ENCODE measurements at regions not wholly inside any gene's neighbourhood (a gene's known extent, or its start where the extent isn't known, plus 50 kb on each side); places are given as distances from the start of the nearest gene placed in this dataset.
"Not testable (repeated sequence)": the region's sequence is repeated elsewhere in the genome, so short reads cannot be mapped to it uniquely, and the experiment has no call there.

DNA sequence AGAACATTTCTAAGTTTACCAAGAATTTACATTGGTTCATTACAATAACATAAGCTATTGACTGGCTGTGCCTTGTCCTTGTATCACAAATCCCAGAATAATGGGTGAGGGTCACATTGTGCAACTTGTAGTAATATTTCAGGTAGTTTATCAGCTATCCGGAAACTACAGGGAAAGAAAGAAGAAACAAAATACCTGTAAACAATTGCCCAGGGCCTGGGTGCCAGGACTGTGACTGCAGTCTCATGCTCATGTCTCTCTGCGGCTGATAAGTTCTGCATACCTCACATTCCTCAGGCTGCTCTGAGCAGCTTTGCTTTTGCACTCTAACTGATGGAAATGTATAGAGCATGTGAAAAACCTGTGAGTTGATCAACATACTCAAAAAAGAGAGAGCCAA lies 131.8 kb upstream of the TRIM24 start:
- Mint-ChIP-seq H3K27ac (ENCODE audit: unreplicated experiment) (no peak overlapping the region), H3K9me3 (ENCODE audit: unreplicated experiment) (peaks cover 8% of the 10 kb centered on the region), H3K36me3 (ENCODE audit: unreplicated experiment) (peaks cover 36% of the 10 kb centered on the region), H3K4me3 (ENCODE audit: unreplicated experiment) (no peak overlapping the region), H3K27me3 (ENCODE audit: unreplicated experiment) (no peaks in the 10 kb centered on the region), H3K4me1 (ENCODE audit: low read depth, unreplicated experiment) (no peaks in the 10 kb centered on the region)
- TF ChIP-seq, protein P1, sequence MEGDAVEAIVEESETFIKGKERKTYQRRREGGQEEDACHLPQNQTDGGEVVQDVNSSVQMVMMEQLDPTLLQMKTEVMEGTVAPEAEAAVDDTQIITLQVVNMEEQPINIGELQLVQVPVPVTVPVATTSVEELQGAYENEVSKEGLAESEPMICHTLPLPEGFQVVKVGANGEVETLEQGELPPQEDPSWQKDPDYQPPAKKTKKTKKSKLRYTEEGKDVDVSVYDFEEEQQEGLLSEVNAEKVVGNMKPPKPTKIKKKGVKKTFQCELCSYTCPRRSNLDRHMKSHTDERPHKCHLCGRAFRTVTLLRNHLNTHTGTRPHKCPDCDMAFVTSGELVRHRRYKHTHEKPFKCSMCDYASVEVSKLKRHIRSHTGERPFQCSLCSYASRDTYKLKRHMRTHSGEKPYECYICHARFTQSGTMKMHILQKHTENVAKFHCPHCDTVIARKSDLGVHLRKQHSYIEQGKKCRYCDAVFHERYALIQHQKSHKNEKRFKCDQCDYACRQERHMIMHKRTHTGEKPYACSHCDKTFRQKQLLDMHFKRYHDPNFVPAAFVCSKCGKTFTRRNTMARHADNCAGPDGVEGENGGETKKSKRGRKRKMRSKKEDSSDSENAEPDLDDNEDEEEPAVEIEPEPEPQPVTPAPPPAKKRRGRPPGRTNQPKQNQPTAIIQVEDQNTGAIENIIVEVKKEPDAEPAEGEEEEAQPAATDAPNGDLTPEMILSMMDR (IDR thresholded peaks at IDR 0.05; ENCODE audit: partially characterized antibody, unreplicated experiment) = no peak
- no peak for DNase-seq

DNA sequence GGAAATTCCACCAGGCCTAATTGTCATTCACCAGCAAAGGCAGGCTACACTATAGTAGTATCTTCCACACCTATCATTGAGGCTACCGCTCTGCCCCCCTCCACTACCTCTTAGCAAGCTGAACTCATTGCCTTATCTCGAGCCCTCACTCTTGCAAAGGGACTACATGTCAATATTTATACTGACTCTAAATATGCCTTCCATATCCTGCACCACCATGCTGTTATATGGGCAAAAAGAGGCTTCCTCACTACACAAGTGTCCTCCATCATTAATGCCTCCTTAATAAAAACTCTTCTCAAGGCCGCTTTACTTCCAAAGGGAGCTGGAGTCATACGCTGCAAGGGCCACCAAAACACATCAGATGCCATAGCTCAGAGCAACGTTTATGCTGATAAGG lies 127.2 kb upstream of the TRIM24 start:
- not testable (repeated sequence) for H3K4me3 Mint-ChIP-seq (ENCODE audit: unreplicated experiment)

DNA sequence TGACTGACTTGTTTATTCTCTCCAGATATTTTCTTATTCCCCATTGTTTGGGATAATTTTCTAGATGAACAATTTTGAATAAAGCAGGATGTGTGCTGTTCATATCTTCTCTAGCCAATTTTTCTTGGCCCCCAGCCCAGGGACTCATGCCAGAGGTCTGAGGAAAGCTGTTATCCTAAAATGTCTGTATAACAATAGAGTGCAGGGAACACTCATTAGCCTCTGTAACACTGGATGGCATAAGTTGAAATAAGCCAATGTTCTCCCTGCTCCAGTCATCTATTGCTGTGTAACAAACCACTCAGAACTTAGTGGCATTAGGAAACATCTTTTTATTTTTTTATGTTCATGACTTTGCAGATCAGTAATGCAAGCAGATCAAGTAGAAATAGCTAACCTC lies 121.7 kb upstream of the TRIM24 start:
- peaks cover 10% of the 10 kb centered on the region for H3K9me3 Mint-ChIP-seq (ENCODE audit: unreplicated experiment)
- TF ChIP-seq, protein P1 (IDR thresholded peaks at IDR 0.05; ENCODE audit: partially characterized antibody, unreplicated experiment) = no peak
- H3K36me3 Mint-ChIP-seq (ENCODE audit: unreplicated experiment) = peaks cover 26% of the 10 kb centered on the region

More for the DNA sequence above, 127.2 kb upstream of the TRIM24 start:
- H3K4me1 Mint-ChIP-seq (ENCODE audit: low read depth, unreplicated experiment); H3K27me3 Mint-ChIP-seq (ENCODE audit: unreplicated experiment); H3K27ac Mint-ChIP-seq (ENCODE audit: unreplicated experiment); DNase-seq: not testable (repeated sequence)
- Mint-ChIP-seq H3K36me3 (ENCODE audit: unreplicated experiment) (peaks cover 26% of the 10 kb centered on the region), H3K9me3 (ENCODE audit: unreplicated experiment) (peaks cover 10% of the 10 kb centered on the region)

DNA sequence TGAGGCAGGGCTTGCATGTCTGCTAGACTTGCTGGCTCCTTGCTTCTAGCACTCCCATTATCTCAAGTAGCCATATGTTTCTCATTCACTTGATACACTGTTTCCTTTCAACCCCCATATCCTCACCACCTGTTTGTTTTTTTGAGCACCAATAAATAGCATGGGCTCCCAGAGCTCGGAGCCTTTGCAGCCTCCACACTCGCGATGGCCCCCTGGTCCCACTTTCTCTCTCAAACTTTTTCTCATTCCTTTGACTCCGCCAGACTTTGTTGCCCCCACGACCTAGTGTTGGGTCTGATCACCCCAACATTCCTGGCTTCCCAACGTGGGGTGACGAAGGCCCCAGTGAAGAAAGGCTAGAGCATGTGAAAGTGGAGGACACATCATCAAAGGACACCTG lies 120.8 kb upstream of the TRIM24 start:
- not testable (repeated sequence) for H3K4me1 Mint-ChIP-seq (ENCODE audit: low read depth, unreplicated experiment); H3K4me3 Mint-ChIP-seq (ENCODE audit: unreplicated experiment); H3K9me3 Mint-ChIP-seq (ENCODE audit: unreplicated experiment); H3K27ac Mint-ChIP-seq (ENCODE audit: unreplicated experiment); H3K27me3 Mint-ChIP-seq (ENCODE audit: unreplicated experiment); DNase-seq
- peaks cover 30% of the 10 kb centered on the region for H3K36me3 Mint-ChIP-seq (ENCODE audit: unreplicated experiment)

More for the DNA sequence above, 121.7 kb upstream of the TRIM24 start:
- no peak for DNase-seq
- Mint-ChIP-seq H3K27ac (ENCODE audit: unreplicated experiment) (no peak overlapping the region), H3K27me3 (ENCODE audit: unreplicated experiment) (no peaks in the 10 kb centered on the region), H3K4me3 (ENCODE audit: unreplicated experiment) (no peak overlapping the region), H3K4me1 (ENCODE audit: low read depth, unreplicated experiment) (no peaks in the 10 kb centered on the region)

DNA sequence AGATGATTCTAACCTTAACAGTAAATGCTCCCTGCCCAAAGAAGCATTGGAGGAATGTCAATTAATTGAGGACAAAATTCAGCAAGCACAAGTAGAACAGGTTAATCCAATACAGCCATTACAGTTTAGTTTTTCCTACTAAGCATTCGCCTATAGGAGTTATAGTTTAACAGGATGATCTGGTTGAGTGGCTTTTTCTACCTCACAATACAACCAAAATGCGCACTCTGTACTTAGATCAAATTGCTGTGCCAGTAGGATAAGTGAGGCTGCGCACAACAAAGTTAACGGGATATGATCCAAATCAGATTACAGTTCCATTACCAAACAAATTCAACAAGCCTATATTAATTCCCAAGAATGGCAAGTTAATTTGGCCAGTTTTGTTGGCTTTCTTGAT lies 117.1 kb upstream of the TRIM24 start:
- TF ChIP-seq, protein P1 (IDR thresholded peaks at IDR 0.05; ENCODE audit: partially characterized antibody, unreplicated experiment) = no peak
- Mint-ChIP-seq H3K4me3 (ENCODE audit: unreplicated experiment) (no peak overlapping the region), H3K27me3 (ENCODE audit: unreplicated experiment) (no peaks in the 10 kb centered on the region), H3K9me3 (ENCODE audit: unreplicated experiment) (peaks cover 11% of the 10 kb centered on the region), H3K36me3 (ENCODE audit: unreplicated experiment) (peaks cover 44% of the 10 kb centered on the region), H3K4me1 (ENCODE audit: low read depth, unreplicated experiment) (no peaks in the 10 kb centered on the region), H3K27ac (ENCODE audit: unreplicated experiment) (no peak overlapping the region)
- DNase-seq = no peak

DNA sequence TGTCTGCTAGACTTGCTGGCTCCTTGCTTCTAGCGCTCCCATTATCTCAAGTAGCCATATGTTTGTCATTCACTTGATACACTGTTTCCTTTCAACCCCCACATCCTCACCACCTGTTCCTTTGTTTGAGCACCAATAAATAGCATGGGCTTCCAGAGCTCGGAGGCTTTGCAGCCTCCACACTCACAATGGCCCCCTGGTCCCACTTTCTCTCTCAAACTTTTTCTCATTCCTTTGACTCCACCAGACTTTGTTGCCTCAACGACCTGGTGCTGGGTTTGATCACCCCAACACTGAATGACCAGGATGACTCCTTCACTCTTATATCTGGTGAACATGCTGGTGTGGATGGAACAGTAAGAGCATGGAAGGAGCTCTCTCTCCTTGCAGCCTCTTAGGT lies 114.5 kb upstream of the TRIM24 start:
- no peak overlapping the region for H3K27ac Mint-ChIP-seq (ENCODE audit: unreplicated experiment)
- peaks cover 28% of the 10 kb centered on the region for H3K36me3 Mint-ChIP-seq (ENCODE audit: unreplicated experiment)
- TF ChIP-seq, protein P1 (IDR thresholded peaks at IDR 0.05; ENCODE audit: partially characterized antibody, unreplicated experiment) = no peak
- peaks cover 5% of the 10 kb centered on the region for H3K9me3 Mint-ChIP-seq (ENCODE audit: unreplicated experiment)
- peaks cover 3% of the 10 kb centered on the region for H3K27me3 Mint-ChIP-seq (ENCODE audit: unreplicated experiment)
- no peak for DNase-seq
- H3K4me1 Mint-ChIP-seq (ENCODE audit: low read depth, unreplicated experiment) = no peaks in the 10 kb centered on the region
- no peak overlapping the region for H3K4me3 Mint-ChIP-seq (ENCODE audit: unreplicated experiment)
